KMS-11 (cell line): ENCODE measurements at regions not wholly inside any gene's neighbourhood (a gene's known extent, or its start where the extent isn't known, plus 50 kb on each side); places are given as distances from the start of the nearest gene placed in this dataset.
"Not testable (repeated sequence)": the region's sequence is repeated elsewhere in the genome, so short reads cannot be mapped to it uniquely, and the experiment has no call there.

Source experiments
- H2AFZ ChIP-seq: fragments of 200-600 bp; sonication (generic); 2 replicates; pipeline ENCODE4 v1.6.1; 2016; ENCODE audit warnings: antibody characterized with exemption, mixed run types, low read depth
- H3K27ac ChIP-seq: fragments of 200-600 bp; sonication (generic); 2 replicates; pipeline ENCODE4 v1.6.1; 2016; ENCODE audit warnings: mild to moderate bottlenecking, mixed run types
- H3K27me3 ChIP-seq: fragments of 200-600 bp; sonication (generic); 2 replicates; pipeline ENCODE4 v1.6.1; 2017; ENCODE audit warnings: mild to moderate bottlenecking, low read depth, mixed run types, moderate library complexity; ENCODE audit not compliant: insufficient read depth
- H3K36me3 ChIP-seq: fragments of 200-600 bp; sonication (generic); 2 replicates; pipeline ENCODE4 v1.6.1; 2017; ENCODE audit warnings: mild to moderate bottlenecking, mixed run types; ENCODE audit not compliant: insufficient read depth
- H3K4me1 ChIP-seq: fragments of 200-600 bp; sonication (generic); 2 replicates; pipeline ENCODE4 v1.6.1; 2016; ENCODE audit warnings: mild to moderate bottlenecking, low read depth, mixed run types; ENCODE audit not compliant: poor library complexity, severe bottlenecking
- H3K4me2 ChIP-seq: fragments of 200-600 bp; sonication (generic); 2 replicates; pipeline ENCODE4 v1.7.0; 2016; ENCODE audit warnings: mild to moderate bottlenecking, mixed run types
- H3K4me3 ChIP-seq: fragments of 200-600 bp; sonication (generic); IDR thresholded peaks from 2 replicates; pipeline ENCODE4 v1.6.1; 2017; ENCODE audit warnings: low read depth, low read length, mixed read lengths; ENCODE audit not compliant: insufficient read depth
- H3K79me2 ChIP-seq: fragments of 200-600 bp; sonication (generic); 2 replicates; pipeline ENCODE4 v1.6.1; 2016; ENCODE audit warnings: low read depth, mixed run types; ENCODE audit not compliant: insufficient read depth
- H3K9ac ChIP-seq: fragments of 200-600 bp; sonication (generic); 2 replicates; pipeline ENCODE4 v1.6.1; 2016; ENCODE audit warnings: mild to moderate bottlenecking, mixed run types
- H4K20me1 ChIP-seq: fragments of 200-600 bp; sonication (generic); 2 replicates; pipeline ENCODE4 v1.6.1; 2016; ENCODE audit warnings: mild to moderate bottlenecking, mixed run types; ENCODE audit not compliant: insufficient read depth
- TF ChIP-seq, protein P1 (sequence below): fragments of 200-600 bp; sonication (generic); conservative IDR thresholded peaks from 2 replicates; pipeline ENCODE4 v1.6.1; 2017; ENCODE audit warnings: low read depth, mild to moderate bottlenecking, antibody characterized with exemption, low read length, moderate library complexity, mixed read lengths

DNA sequence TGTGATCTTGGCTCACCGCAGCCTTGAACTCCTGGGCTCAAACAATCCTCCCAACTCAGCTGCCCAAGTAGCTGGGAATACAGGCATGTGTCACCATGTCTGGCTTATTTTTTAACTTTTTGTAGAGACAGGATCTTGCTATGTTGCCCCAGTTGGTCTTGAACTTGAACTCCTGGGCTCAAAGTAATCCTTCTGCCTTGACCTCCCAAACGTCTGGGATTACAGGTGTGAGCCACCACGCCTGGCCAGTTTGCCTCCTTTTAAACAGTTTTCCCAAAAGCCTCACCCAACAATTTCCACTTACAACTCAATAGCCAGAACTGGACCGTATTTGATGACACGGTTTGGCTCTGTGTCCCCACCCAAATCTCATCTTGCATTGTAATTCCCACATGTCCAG lies 85.4 kb upstream of the FOXN2 start:
- Histone ChIP-seq H3K36me3 (no peaks in the 10 kb centered on the region), H3K27me3 (no peaks in the 10 kb centered on the region), H3K27ac (no peak overlapping the region), H4K20me1 (no peaks in the 10 kb centered on the region), H3K79me2 (no peaks in the 10 kb centered on the region), H2AFZ (no peak overlapping the region), H3K4me2 (no peak overlapping the region), H3K4me1 (no peaks in the 10 kb centered on the region), H3K9ac (no peak overlapping the region), H3K4me3 (no peak overlapping the region)
- TF ChIP-seq, protein P1, sequence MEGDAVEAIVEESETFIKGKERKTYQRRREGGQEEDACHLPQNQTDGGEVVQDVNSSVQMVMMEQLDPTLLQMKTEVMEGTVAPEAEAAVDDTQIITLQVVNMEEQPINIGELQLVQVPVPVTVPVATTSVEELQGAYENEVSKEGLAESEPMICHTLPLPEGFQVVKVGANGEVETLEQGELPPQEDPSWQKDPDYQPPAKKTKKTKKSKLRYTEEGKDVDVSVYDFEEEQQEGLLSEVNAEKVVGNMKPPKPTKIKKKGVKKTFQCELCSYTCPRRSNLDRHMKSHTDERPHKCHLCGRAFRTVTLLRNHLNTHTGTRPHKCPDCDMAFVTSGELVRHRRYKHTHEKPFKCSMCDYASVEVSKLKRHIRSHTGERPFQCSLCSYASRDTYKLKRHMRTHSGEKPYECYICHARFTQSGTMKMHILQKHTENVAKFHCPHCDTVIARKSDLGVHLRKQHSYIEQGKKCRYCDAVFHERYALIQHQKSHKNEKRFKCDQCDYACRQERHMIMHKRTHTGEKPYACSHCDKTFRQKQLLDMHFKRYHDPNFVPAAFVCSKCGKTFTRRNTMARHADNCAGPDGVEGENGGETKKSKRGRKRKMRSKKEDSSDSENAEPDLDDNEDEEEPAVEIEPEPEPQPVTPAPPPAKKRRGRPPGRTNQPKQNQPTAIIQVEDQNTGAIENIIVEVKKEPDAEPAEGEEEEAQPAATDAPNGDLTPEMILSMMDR, result no peak

DNA sequence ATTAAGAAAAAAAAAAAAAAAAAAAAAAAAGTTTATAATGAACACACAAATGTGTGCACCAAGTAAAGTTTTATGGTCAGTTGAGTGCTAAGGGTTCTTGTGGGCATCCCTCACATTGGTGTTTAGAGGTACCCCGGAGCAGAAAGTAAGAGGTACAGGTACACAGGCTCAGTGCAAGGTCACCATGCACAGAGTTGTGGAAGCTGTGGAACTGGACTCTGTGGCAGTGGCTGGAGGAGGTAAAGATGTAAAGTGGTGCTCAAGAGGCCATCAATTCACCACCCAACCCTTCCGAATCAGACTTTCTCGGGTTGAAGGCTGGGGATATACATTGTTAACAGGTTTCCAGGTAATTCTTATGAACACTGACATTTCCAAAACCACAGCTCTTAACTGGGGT lies 83.6 kb upstream of the FOXN2 start:
- H3K27me3 ChIP-seq, result no peaks in the 10 kb centered on the region
- H2AFZ ChIP-seq, result no peak overlapping the region
- no peak overlapping the region for H3K4me3 ChIP-seq
- H4K20me1 ChIP-seq, result no peaks in the 10 kb centered on the region
- H3K79me2 ChIP-seq, result no peaks in the 10 kb centered on the region
- no peaks in the 10 kb centered on the region for H3K4me1 ChIP-seq
- no peak overlapping the region for H3K9ac ChIP-seq
- H3K27ac ChIP-seq, result no peak overlapping the region
- no peaks in the 10 kb centered on the region for H3K36me3 ChIP-seq
- no peak overlapping the region for H3K4me2 ChIP-seq
- TF ChIP-seq, protein P1, result no peak

DNA sequence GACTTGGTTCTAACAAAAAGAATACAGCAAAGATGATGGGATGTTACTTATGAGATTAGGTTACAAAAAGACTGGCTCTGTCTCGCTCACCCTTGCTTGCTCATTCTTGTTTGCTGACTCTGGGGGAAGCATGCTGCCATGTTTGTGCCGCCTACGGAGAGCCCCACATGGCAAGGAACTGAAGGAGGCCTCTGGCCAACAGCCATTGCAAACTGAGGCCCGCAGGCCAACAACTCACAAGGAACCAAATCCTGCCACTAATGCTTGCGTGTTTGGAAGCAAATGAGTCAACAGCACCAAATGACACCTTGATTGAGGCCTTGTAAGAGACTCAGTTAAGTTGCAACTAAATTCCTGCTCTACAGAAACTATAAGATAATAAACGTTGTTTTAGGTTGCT lies 82.1 kb upstream of the FOXN2 start:
- H3K27me3 ChIP-seq, result no peaks in the 10 kb centered on the region
- H2AFZ ChIP-seq, result no peak overlapping the region
- H3K4me2 ChIP-seq, result no peak overlapping the region
- H4K20me1 ChIP-seq, result no peaks in the 10 kb centered on the region
- no peak overlapping the region for H3K27ac ChIP-seq
- no peaks in the 10 kb centered on the region for H3K36me3 ChIP-seq
- H3K9ac ChIP-seq, result no peak overlapping the region
- H3K79me2 ChIP-seq, result no peaks in the 10 kb centered on the region
- no peaks in the 10 kb centered on the region for H3K4me1 ChIP-seq
- H3K4me3 ChIP-seq, result no peak overlapping the region
- TF ChIP-seq, protein P1, result no peak

DNA sequence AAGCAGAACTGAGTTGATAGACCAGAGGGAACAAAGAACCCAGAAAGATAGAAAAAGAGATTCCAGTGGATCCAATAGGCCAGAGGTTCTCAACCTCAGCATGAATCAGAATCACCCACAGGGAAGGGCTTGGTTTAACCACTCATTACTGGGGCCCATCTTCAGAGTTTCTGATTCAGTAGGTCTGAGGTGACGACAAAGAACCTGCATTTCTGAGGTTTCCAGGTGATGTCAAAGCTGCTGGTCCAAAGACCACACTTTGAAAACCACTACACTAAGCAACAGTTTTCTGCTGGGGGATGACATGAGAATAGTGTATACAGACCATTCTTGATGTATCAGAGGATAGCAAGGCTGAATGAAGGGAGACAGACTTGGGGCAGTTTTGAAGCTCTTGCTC lies 81.5 kb upstream of the FOXN2 start:
- TF ChIP-seq, protein P1, result no peak
- Histone ChIP-seq H3K36me3 (no peaks in the 10 kb centered on the region), H3K9ac (no peak overlapping the region), H3K27me3 (no peaks in the 10 kb centered on the region), H3K4me2 (no peak overlapping the region), H2AFZ (no peak overlapping the region), H4K20me1 (no peaks in the 10 kb centered on the region), H3K27ac (no peak overlapping the region), H3K79me2 (no peaks in the 10 kb centered on the region), H3K4me1 (no peaks in the 10 kb centered on the region), H3K4me3 (no peak overlapping the region)

DNA sequence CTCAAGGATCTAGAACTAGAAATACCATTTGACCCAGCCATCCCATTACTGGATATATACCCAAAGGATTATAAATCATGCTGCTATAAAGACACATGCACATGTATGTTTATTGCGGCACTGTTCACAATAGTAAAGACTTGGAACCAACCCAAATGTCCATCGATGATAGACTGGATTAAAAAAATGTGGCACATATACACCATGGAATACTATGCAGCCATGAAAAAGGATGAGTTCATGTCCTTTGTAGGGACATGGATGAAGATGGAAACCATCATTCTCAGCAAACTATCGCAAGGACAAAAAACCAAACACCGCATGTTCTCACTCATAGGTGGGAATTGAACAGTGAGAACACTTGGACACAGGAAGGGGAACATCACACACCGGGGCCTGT lies 80.7 kb upstream of the FOXN2 start:
- not testable (repeated sequence) for H4K20me1 ChIP-seq, H3K4me1 ChIP-seq, H2AFZ ChIP-seq, H3K4me3 ChIP-seq, H3K27me3 ChIP-seq, H3K36me3 ChIP-seq, H3K9ac ChIP-seq, H3K27ac ChIP-seq, H3K4me2 ChIP-seq, H3K79me2 ChIP-seq
